ENCODE measurements at regions not wholly inside any gene's neighbourhood (a gene's known extent, or its start where the extent isn't known, plus 50 kb on each side); places are given as distances from the start of the nearest gene placed in this dataset.

- Histone ChIP-seq H3K4me3 (no peak overlapping the region), H4K20me1 (replicated peaks; ENCODE audit: control insufficient read depth, insufficient read depth, low read length) (no peaks in the 10 kb centered on the region), H3K27me3 (ENCODE audit: control insufficient read depth in 2 of 2, insufficient read depth in 2 of 2, low read length in 2 of 2) (peaks cover 4 to 12% of the 10 kb centered on the region in 2 experiments; a peak in 3 of 5 replicates), H3K4me2 (ENCODE audit: insufficient read depth, low read length) (no peak overlapping the region), H3K9me3 (replicated peaks; ENCODE audit: control insufficient read depth, insufficient read depth, low read depth, low read length) (no peaks in the 10 kb centered on the region), H3K36me3 (ENCODE audit: control insufficient read depth, insufficient read depth, low read length) (no peaks in the 10 kb centered on the region), H3K27ac (ENCODE audit: extremely low read depth, low read depth, low read length) (no peak overlapping the region), H2AFZ (ENCODE audit: low read depth, low read length) (no peak overlapping the region), H3K9ac (ENCODE audit: insufficient read depth in 1 of 2, low read depth in 2 of 2, low read length in 2 of 2) (no peak overlapping the region), H3K9me1 (ENCODE audit: control insufficient read depth, insufficient read depth, low read length) (no peaks in the 10 kb centered on the region), H3K79me2 (ENCODE audit: control insufficient read depth, insufficient read depth, low read length) (no peaks in the 10 kb centered on the region), H3K4me1 (replicated peaks in 1 of 2; ENCODE audit: control insufficient read depth in 2 of 2, insufficient read depth in 2 of 2, low read length in 2 of 2) (peaks cover 6 to 8% of the 10 kb centered on the region in 2 experiments; a peak in 3 of 5 replicates)
- 5% methylated on average over 4 of the region's 5 CpGs for WGBS (ENCODE audit: insufficient coverage, low coverage, missing lambda C conversion rate)
- no peak for DNase-seq (ENCODE audit: extremely low read depth in 1 of 4, low spot score in 3 of 4)
- FAIRE-seq: no peak
- BruUV-seq (replicated peaks): no TSS peak
- intact Hi-C loops (cut with micrococcal nuclease) (no loop called here), in situ Hi-C loops (cut with MboI) (no loop called here)
- POLR2A ChIA-PET: interaction anchor here (0.7 to 0.9 kb wide), 2 partner anchors 11 to 247 kb away, joined by 3 read pairs; no protein-coding TSS in a partner anchor
- TF ChIP-seq BRD4 (IDR thresholded peaks at IDR 0.05): no peak
- no peak for ATAC-seq
- CTCF ChIA-PET (ENCODE audit: low intra/inter-chr PET ratio): no interaction called here
Observed at GRCh38 chr3:40996382-40996781, 202.9 kb upstream of the CTNNB1 start.

- intact Hi-C loops (cut with micrococcal nuclease): no loop called here
- H2AFZ ChIP-seq (ENCODE audit: low read depth, low read length): peak overlapping the region; percentile 79
- no peak overlapping the region; a peak in 1 of 4 replicates for H3K9ac ChIP-seq (ENCODE audit: insufficient read depth in 1 of 2, low read depth in 2 of 2, low read length in 2 of 2)
- H3K9me3 ChIP-seq (replicated peaks; ENCODE audit: control insufficient read depth, insufficient read depth, low read depth, low read length): no peaks in the 10 kb centered on the region
- CTCF ChIA-PET (ENCODE audit: low intra/inter-chr PET ratio): no interaction called here
- H3K79me2 ChIP-seq (ENCODE audit: control insufficient read depth, insufficient read depth, low read length): no peaks in the 10 kb centered on the region
- no peaks in the 10 kb centered on the region for H3K36me3 ChIP-seq (ENCODE audit: control insufficient read depth, insufficient read depth, low read length)
- peaks cover 4 to 12% of the 10 kb centered on the region in 2 experiments; a peak in 3 of 5 replicates for H3K27me3 ChIP-seq (ENCODE audit: control insufficient read depth in 2 of 2, insufficient read depth in 2 of 2, low read length in 2 of 2)
- FAIRE-seq (peak; percentile 80), ATAC-seq (peak; percentile 81), DNase-seq (ENCODE audit: extremely low read depth in 1 of 4, low spot score in 3 of 4) (peak; percentile 71 to 82 (median 76))
- BruUV-seq (replicated peaks): no TSS peak
- peaks cover 6 to 8% of the 10 kb centered on the region in 2 experiments; a peak in 3 of 5 replicates for H3K4me1 ChIP-seq (replicated peaks in 1 of 2; ENCODE audit: control insufficient read depth in 2 of 2, insufficient read depth in 2 of 2, low read length in 2 of 2)
- H3K4me3 ChIP-seq: no peak overlapping the region
- no peaks in the 10 kb centered on the region for H4K20me1 ChIP-seq (replicated peaks; ENCODE audit: control insufficient read depth, insufficient read depth, low read length)
- WGBS (ENCODE audit: insufficient coverage, low coverage, missing lambda C conversion rate): 7% methylated on average over 6 of the region's 6 CpGs
- H3K4me2 ChIP-seq (ENCODE audit: insufficient read depth, low read length): peak overlapping the region; percentile 34
- no peaks in the 10 kb centered on the region for H3K9me1 ChIP-seq (ENCODE audit: control insufficient read depth, insufficient read depth, low read length)
- no peak overlapping the region for H3K27ac ChIP-seq (ENCODE audit: extremely low read depth, low read depth, low read length)
- in situ Hi-C loops (cut with MboI): no loop called here
- POLR2A ChIA-PET: interaction anchor here (0.7 to 0.9 kb wide), 2 partner anchors 12 to 1342 kb away, joined by 3 read pairs; no protein-coding TSS in a partner anchor
- TF ChIP-seq ZFP30 (CRISPR knock-in tag; IDR thresholded peaks at IDR 0.05; ENCODE audit: borderline replicate concordance) (no peak), MCM2 (IDR thresholded peaks at IDR 0.05; ENCODE audit: low read depth) (no peak), GATAD2B (IDR thresholded peaks at IDR 0.05; ENCODE audit: borderline replicate concordance) (no peak), BCOR (IDR thresholded peaks at IDR 0.05) (peak; percentile 51; the same call in 1 of the 2 replicates), CHD1 (IDR thresholded peaks at IDR 0.05; ENCODE audit: low read length) (no peak), SMARCE1 (IDR thresholded peaks at IDR 0.05) (no peak), MYC (IDR thresholded peaks at IDR 0.05; ENCODE audit: low read depth, low read length) (no peak), MYC (CRISPR knock-in tag; IDR thresholded peaks at IDR 0.05; ENCODE audit: borderline replicate concordance, low read depth) (no peak), PTTG1 (tag; IDR thresholded peaks at IDR 0.05; ENCODE audit: low read depth) (no peak), DPF2 (IDR thresholded peaks at IDR 0.05) (0 out of 2 replicates have a peak, but pooled peaks have one; percentile 21), TAF15 (IDR thresholded peaks at IDR 0.05; ENCODE audit: low read depth, low read length) (no peak), ZBTB7A (IDR thresholded peaks at IDR 0.05; ENCODE audit: borderline replicate concordance, control insufficient read depth, low read depth, low read length) (peak; percentile 31; the same call in 1 of the 2 replicates), ETV1 (tag; conservative IDR thresholded peaks at IDR 0.05; ENCODE audit: low read depth) (no peak)
- TF ChIP-seq, protein P1, sequence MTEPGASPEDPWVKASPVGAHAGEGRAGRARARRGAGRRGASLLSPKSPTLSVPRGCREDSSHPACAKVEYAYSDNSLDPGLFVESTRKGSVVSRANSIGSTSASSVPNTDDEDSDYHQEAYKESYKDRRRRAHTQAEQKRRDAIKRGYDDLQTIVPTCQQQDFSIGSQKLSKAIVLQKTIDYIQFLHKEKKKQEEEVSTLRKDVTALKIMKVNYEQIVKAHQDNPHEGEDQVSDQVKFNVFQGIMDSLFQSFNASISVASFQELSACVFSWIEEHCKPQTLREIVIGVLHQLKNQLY (CRISPR knock-in tag; conservative IDR thresholded peaks at IDR 0.05): no peak
Observed at GRCh38 chr3:40996827-40997710, 202.2 kb upstream of the CTNNB1 start.
